SK-N-SH (cell line): ENCODE measurements at regions not wholly inside any gene's neighbourhood (a gene's known extent, or its start where the extent isn't known, plus 50 kb on each side); places are given as distances from the start of the nearest gene placed in this dataset.

Experiments
- CTCF ChIA-PET: fragments of 300-600, 350-600 bp; formaldehyde crosslinking; extraction: SDS; loops from one replicate; lab custom pipeline; 2021; lab: Yijun Ruan, JAX
- POLR2A ChIA-PET: fragments of 350-600 bp; sonication (Branson Sonifier 250); formaldehyde crosslinking; extraction: SDS; loops from one replicate; lab custom pipeline; 2020; ENCODE audit warnings: antibody characterized with exemption, inconsistent platforms; lab: Yijun Ruan, JAX
- DNase-seq: peaks from one replicate; pipeline ENCODE4 v3.0.0; 2012
- H2AFZ ChIP-seq: fragments of 200-600 bp; sonication (generic); 2 replicates; pipeline ENCODE4 v1.8.1; 2016; ENCODE audit warnings: antibody characterized with exemption, mild to moderate bottlenecking, low read depth
- H3F3A ChIP-seq: fragments of 200-600 bp; sonication (generic); replicated peaks from 2 replicates; pipeline ENCODE3; 2016; ENCODE audit warnings: antibody characterized with exemption, mild to moderate bottlenecking; ENCODE audit not compliant: insufficient read depth
- H3K27ac ChIP-seq, 2 experiments: fragments of 200-500 bp in 1 of 2; fragments of 200-600 bp in 1 of 2; sonication (Bioruptor generic) in 1 of 2; sonication (generic), shearing (Covaris generic) in 1 of 2; 2 replicates each; pipeline versions ENCODE4 v1.5.1 to v1.6.1; 2014 to 2016; ENCODE audit warnings: low read depth in 2 of 2, inconsistent platforms in 1 of 2, low read length in 1 of 2, mild to moderate bottlenecking in 1 of 2, mixed read lengths in 1 of 2
- H3K27me3 ChIP-seq: fragments of 200-600 bp; sonication (generic), shearing (Covaris generic); 2 replicates; pipeline ENCODE4 v1.6.1; 2016; ENCODE audit warnings: mixed run types; ENCODE audit not compliant: insufficient read depth
- H3K36me3 ChIP-seq, 2 experiments: fragments of 200-500 bp in 1 of 2; fragments of 200-600 bp in 1 of 2; sonication (Bioruptor generic) in 1 of 2; sonication (generic) in 1 of 2; replicated peaks in 1 of 2; 2 replicates each; pipeline versions ENCODE3 to v1.5.1; 2014 to 2016; ENCODE audit warnings: low read length in 1 of 2, mild to moderate bottlenecking in 1 of 2; ENCODE audit not compliant: insufficient read depth in 2 of 2, control insufficient read depth in 1 of 2
- H3K4me1 ChIP-seq, 2 experiments: fragments of 200-500 bp in 1 of 2; fragments of 200-600 bp in 1 of 2; sonication (Bioruptor generic) in 1 of 2; sonication (generic), shearing (Covaris generic) in 1 of 2; 2 replicates each; pipeline versions ENCODE4 v1.5.1 to v1.6.1; 2014 to 2016; ENCODE audit warnings: low read depth in 1 of 2, low read length in 1 of 2, mixed run types in 1 of 2; ENCODE audit not compliant: insufficient read depth in 2 of 2, control insufficient read depth in 1 of 2
- H3K4me2 ChIP-seq: fragments of 200-600 bp; sonication (generic), shearing (Covaris generic); 2 replicates; pipeline ENCODE4 v1.6.1; 2017; ENCODE audit warnings: mixed run types
- H3K4me3 ChIP-seq, 2 experiments: fragments of 200-500 bp in 1 of 2; fragments of 200-600 bp in 1 of 2; sonication (Bioruptor generic) in 1 of 2; sonication (generic), shearing (Covaris generic) in 1 of 2; 2 replicates each; pipeline versions ENCODE4 v1.5.1 to v1.8.1; 2014 to 2016; ENCODE audit warnings: low read depth in 2 of 2, inconsistent platforms in 1 of 2, low read length in 1 of 2, mild to moderate bottlenecking in 1 of 2, mixed read lengths in 1 of 2, moderate library complexity in 1 of 2
- H3K79me2 ChIP-seq: fragments of 200-600 bp; sonication (generic); 2 replicates; pipeline ENCODE4 v1.8.1; 2017; ENCODE audit warnings: mild to moderate bottlenecking; ENCODE audit not compliant: insufficient read depth
- H3K9ac ChIP-seq: fragments of 200-600 bp; sonication (generic); 2 replicates; pipeline ENCODE4 v1.6.1; 2017; ENCODE audit warnings: mixed run types
- H3K9me2 ChIP-seq: fragments of 200-600 bp; sonication (generic); 2 replicates; pipeline ENCODE4 v1.6.1; 2017; ENCODE audit warnings: mixed run types
- H3K9me3 ChIP-seq: fragments of 200-600 bp; sonication (generic); 2 replicates; pipeline ENCODE4 v1.6.1; 2017; ENCODE audit warnings: mixed run types, mild to moderate bottlenecking, moderate library complexity
- H4K20me1 ChIP-seq: fragments of 200-600 bp; sonication (generic); 2 replicates; pipeline ENCODE4 v1.6.1; 2017; ENCODE audit warnings: mild to moderate bottlenecking, mixed run types; ENCODE audit not compliant: insufficient read depth
- CHD2 ChIP-seq: fragments of 150-350 bp; IDR thresholded peaks from 2 replicates; pipeline ENCODE4 v1.6.1; 2018; ENCODE audit warnings: low read length; ENCODE audit not compliant: partially characterized antibody
- EZH2phosphoT487 ChIP-seq: fragments of 200-600 bp; sonication (generic); IDR thresholded peaks from 2 replicates; pipeline ENCODE4 v1.6.1; 2017; ENCODE audit warnings: low read depth, mixed run types, mild to moderate bottlenecking, antibody characterized with exemption, moderate library complexity, borderline replicate concordance
- FOSL2 ChIP-seq: IDR thresholded peaks from 2 replicates; pipeline ENCODE4 v1.4.0; 2012; ENCODE audit warnings: low read depth, mild to moderate bottlenecking, moderate library complexity, borderline replicate concordance
- GATA2 ChIP-seq: sonication (generic); formaldehyde crosslinking; IDR thresholded peaks from 2 replicates; pipeline ENCODE4 v1.5.0; 2020; ENCODE audit warnings: mild to moderate bottlenecking, missing genetic modification reagents
- MEF2A ChIP-seq: IDR thresholded peaks from 2 replicates; pipeline ENCODE4 v1.4.0; 2012; ENCODE audit warnings: low read depth, borderline replicate concordance
- MXI1 ChIP-seq: IDR thresholded peaks from 2 replicates; pipeline ENCODE4 v1.6.1; 2012; ENCODE audit warnings: mild to moderate bottlenecking, low read depth, low read length, improper control_type of control experiment
- NRF1 ChIP-seq: IDR thresholded peaks from 2 replicates; pipeline ENCODE4 v1.6.1; 2012; ENCODE audit warnings: low read depth, mild to moderate bottlenecking, low read length
- POLR2AphosphoS5 ChIP-seq: IDR thresholded peaks from 2 replicates; pipeline ENCODE4 v1.6.1; 2012; ENCODE audit warnings: low read depth, low read length
- RAD21 ChIP-seq: IDR thresholded peaks from 2 replicates; pipeline ENCODE4 v1.6.1; 2012; ENCODE audit warnings: mild to moderate bottlenecking, low read length
- RCOR1 ChIP-seq: fragments of 150-350 bp; IDR thresholded peaks from 2 replicates; pipeline ENCODE4 v1.6.1; 2017; ENCODE audit warnings: antibody characterized with exemption, low read length
- RFX5 ChIP-seq: IDR thresholded peaks from 2 replicates; pipeline ENCODE4 v1.6.1; 2012; ENCODE audit warnings: mild to moderate bottlenecking, improper control_type of control experiment, low read length
- RXRA ChIP-seq: IDR thresholded peaks from 2 replicates; pipeline ENCODE4 v1.4.0; 2012; ENCODE audit warnings: low read depth, mild to moderate bottlenecking, borderline replicate concordance
- SIN3A ChIP-seq: IDR thresholded peaks from 2 replicates; pipeline ENCODE4 v1.6.1; 2012; ENCODE audit warnings: low read depth, mild to moderate bottlenecking, low read length, moderate library complexity, borderline replicate concordance
- TAF1 ChIP-seq: IDR thresholded peaks from 2 replicates; pipeline ENCODE4 v1.6.1; 2012; ENCODE audit warnings: low read depth, mild to moderate bottlenecking, low read length, moderate library complexity, borderline replicate concordance
- YY1 ChIP-seq: IDR thresholded peaks from 2 replicates; pipeline ENCODE4 v1.4.0; 2012; ENCODE audit warnings: low read depth, mild to moderate bottlenecking
- WGBS: methylation state at CpG from one replicate; pipeline ENCODE4 v1.1.6; 2017; ENCODE audit warnings: low lambda C conversion rate; 5-methylcytosine and 5-hydroxymethylcytosine counted together
- TF ChIP-seq, protein P1 (sequence below): fragments of 150-350 bp; IDR thresholded peaks from 2 replicates; pipeline ENCODE4 v1.6.1; 2016; ENCODE audit warnings: mild to moderate bottlenecking, low read depth, low read length
- TF ChIP-seq, protein P2 (sequence below): fragments of 200-600 bp; sonication (generic); IDR thresholded peaks from 2 replicates; pipeline ENCODE4 v1.6.1; 2017; ENCODE audit warnings: antibody characterized with exemption, mild to moderate bottlenecking, moderate library complexity
- TF ChIP-seq, protein P3 (sequence below): IDR thresholded peaks from 2 replicates; pipeline ENCODE4 v1.4.0; 2012; ENCODE audit warnings: low read depth, borderline replicate concordance
- TF ChIP-seq, protein P4 (sequence below): IDR thresholded peaks from 2 replicates; pipeline ENCODE4; 2012

DNA sequence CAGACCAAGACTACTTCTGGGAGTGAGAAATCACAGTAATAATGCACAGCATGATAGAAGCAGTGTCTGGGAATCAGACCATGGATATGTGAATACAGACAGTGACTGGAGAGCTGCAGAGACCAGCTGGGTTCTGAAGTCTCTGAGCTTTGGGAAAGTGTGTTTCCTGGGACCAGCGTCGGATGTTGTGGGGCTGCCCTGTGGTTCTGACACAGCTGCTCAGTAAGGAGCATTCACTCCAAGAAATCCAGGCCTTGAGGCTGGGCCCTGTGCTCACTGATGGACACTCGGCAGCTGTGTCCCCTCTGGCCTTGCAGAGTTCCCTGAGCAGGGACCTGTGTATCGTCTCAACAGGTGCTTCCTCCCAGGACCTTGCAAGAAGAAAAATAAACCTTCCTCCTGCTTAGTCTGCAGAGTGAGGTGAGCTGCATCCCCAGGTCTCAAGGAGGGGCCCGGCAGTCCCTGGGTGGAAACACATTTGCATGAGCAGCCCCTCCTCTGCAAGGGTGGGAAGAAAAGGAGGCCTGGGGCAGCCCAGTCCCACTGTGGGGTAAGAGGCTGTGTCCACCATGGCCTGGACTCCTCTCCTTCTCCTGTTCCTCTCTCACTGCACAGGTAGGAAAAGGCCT, 107.9 kb downstream of the VPREB1 start:
- Histone ChIP-seq H2AFZ (no peak overlapping the region), H3K4me1 (no peaks in the 10 kb centered on the region; a peak in 1 of 4 replicates), H3K4me3 (no peak overlapping the region), H3K9me2 (no peaks in the 10 kb centered on the region), H3K4me2 (no peak overlapping the region), H3K27me3 (peaks cover 42% of the 10 kb centered on the region), H3K79me2 (no peaks in the 10 kb centered on the region), H3F3A (no peaks in the 10 kb centered on the region), H3K36me3 (no peaks in the 10 kb centered on the region), H3K9ac (no peak overlapping the region), H3K27ac (no peak overlapping the region), H3K9me3 (no peaks in the 10 kb centered on the region), H4K20me1 (no peaks in the 10 kb centered on the region)
- TF ChIP-seq, protein P1, sequence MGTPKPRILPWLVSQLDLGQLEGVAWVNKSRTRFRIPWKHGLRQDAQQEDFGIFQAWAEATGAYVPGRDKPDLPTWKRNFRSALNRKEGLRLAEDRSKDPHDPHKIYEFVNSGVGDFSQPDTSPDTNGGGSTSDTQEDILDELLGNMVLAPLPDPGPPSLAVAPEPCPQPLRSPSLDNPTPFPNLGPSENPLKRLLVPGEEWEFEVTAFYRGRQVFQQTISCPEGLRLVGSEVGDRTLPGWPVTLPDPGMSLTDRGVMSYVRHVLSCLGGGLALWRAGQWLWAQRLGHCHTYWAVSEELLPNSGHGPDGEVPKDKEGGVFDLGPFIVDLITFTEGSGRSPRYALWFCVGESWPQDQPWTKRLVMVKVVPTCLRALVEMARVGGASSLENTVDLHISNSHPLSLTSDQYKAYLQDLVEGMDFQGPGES: no peak
- TF ChIP-seq EZH2phosphoT487: no peak
- no peak for TF ChIP-seq YY1
- no peak for TF ChIP-seq MEF2A
- TF ChIP-seq POLR2AphosphoS5: no peak
- no peak for TF ChIP-seq RXRA
- TF ChIP-seq FOSL2: no peak
- TF ChIP-seq CHD2: no peak
- TF ChIP-seq, protein P2, sequence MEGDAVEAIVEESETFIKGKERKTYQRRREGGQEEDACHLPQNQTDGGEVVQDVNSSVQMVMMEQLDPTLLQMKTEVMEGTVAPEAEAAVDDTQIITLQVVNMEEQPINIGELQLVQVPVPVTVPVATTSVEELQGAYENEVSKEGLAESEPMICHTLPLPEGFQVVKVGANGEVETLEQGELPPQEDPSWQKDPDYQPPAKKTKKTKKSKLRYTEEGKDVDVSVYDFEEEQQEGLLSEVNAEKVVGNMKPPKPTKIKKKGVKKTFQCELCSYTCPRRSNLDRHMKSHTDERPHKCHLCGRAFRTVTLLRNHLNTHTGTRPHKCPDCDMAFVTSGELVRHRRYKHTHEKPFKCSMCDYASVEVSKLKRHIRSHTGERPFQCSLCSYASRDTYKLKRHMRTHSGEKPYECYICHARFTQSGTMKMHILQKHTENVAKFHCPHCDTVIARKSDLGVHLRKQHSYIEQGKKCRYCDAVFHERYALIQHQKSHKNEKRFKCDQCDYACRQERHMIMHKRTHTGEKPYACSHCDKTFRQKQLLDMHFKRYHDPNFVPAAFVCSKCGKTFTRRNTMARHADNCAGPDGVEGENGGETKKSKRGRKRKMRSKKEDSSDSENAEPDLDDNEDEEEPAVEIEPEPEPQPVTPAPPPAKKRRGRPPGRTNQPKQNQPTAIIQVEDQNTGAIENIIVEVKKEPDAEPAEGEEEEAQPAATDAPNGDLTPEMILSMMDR: no peak
- TF ChIP-seq RFX5: no peak
- no peak for TF ChIP-seq SIN3A
- no peak for TF ChIP-seq RCOR1
- TF ChIP-seq, protein P3, sequence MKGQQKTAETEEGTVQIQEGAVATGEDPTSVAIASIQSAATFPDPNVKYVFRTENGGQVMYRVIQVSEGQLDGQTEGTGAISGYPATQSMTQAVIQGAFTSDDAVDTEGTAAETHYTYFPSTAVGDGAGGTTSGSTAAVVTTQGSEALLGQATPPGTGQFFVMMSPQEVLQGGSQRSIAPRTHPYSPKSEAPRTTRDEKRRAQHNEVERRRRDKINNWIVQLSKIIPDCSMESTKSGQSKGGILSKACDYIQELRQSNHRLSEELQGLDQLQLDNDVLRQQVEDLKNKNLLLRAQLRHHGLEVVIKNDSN: no peak
- TF ChIP-seq, protein P4, sequence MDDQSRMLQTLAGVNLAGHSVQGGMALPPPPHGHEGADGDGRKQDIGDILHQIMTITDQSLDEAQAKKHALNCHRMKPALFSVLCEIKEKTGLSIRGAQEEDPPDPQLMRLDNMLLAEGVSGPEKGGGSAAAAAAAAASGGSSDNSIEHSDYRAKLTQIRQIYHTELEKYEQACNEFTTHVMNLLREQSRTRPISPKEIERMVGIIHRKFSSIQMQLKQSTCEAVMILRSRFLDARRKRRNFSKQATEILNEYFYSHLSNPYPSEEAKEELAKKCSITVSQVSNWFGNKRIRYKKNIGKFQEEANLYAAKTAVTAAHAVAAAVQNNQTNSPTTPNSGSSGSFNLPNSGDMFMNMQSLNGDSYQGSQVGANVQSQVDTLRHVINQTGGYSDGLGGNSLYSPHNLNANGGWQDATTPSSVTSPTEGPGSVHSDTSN: no peak
- TF ChIP-seq MXI1: no peak
- no peak for TF ChIP-seq RAD21
- TF ChIP-seq TAF1: no peak
- TF ChIP-seq NRF1: no peak
- TF ChIP-seq GATA2: no peak
- no peak for DNase-seq
- POLR2A ChIA-PET: no interaction called here
- 20% methylated on average over 1 of the region's 5 CpGs for WGBS
- CTCF ChIA-PET: interaction anchor here (1.2 to 2.5 kb wide), 2 partner anchors 9 to 151 kb away, joined by 3 to 10 read pairs; no protein-coding TSS in a partner anchor
